ENCODE measurements at regions not wholly inside any gene's neighbourhood (a gene's known extent, or its start where the extent isn't known, plus 50 kb on each side); places are given as distances from the start of the nearest gene placed in this dataset.

DNA sequence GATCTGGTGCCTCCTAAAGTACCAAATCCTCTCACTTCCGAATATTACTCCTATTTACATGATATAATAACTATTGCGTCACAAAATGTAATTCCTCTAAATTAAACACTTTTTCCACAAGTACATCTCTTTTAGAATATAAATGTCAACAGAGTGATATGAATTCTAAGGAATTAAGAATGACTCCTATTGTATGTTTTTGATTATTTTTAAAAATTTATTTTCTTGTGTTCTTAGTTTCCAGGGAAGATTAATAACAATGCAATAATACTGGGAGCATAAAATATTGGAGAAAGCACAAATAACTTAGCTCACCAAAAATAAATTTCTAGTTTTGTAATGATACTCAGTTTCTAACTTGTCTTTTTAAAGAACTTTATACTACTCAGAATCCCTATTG is 184.9 kb downstream of the PCDH18 start:
- Histone ChIP-seq H3K36me3 (ENCODE audit: control insufficient read depth, insufficient read depth, low read length) (no peaks in the 10 kb centered on the region), H3K4me1 (no peaks in the 10 kb centered on the region), H2AFZ (no peak overlapping the region), H3K27me3 (ENCODE audit: control insufficient read depth, insufficient read depth, low read length) (no peaks in the 10 kb centered on the region), H3K79me2 (no peaks in the 10 kb centered on the region), H3K9me3 (ENCODE audit: control insufficient read depth, low read length) (no peaks in the 10 kb centered on the region), H3K27ac (no peak overlapping the region), H3K4me3 (ENCODE audit: low read depth, low read length) (no peak overlapping the region), H3K9ac (no peak overlapping the region), H3K4me2 (ENCODE audit: low read length) (no peak overlapping the region)
- TF ChIP-seq, protein P1, sequence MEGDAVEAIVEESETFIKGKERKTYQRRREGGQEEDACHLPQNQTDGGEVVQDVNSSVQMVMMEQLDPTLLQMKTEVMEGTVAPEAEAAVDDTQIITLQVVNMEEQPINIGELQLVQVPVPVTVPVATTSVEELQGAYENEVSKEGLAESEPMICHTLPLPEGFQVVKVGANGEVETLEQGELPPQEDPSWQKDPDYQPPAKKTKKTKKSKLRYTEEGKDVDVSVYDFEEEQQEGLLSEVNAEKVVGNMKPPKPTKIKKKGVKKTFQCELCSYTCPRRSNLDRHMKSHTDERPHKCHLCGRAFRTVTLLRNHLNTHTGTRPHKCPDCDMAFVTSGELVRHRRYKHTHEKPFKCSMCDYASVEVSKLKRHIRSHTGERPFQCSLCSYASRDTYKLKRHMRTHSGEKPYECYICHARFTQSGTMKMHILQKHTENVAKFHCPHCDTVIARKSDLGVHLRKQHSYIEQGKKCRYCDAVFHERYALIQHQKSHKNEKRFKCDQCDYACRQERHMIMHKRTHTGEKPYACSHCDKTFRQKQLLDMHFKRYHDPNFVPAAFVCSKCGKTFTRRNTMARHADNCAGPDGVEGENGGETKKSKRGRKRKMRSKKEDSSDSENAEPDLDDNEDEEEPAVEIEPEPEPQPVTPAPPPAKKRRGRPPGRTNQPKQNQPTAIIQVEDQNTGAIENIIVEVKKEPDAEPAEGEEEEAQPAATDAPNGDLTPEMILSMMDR (IDR thresholded peaks at IDR 0.05): no peak

DNA sequence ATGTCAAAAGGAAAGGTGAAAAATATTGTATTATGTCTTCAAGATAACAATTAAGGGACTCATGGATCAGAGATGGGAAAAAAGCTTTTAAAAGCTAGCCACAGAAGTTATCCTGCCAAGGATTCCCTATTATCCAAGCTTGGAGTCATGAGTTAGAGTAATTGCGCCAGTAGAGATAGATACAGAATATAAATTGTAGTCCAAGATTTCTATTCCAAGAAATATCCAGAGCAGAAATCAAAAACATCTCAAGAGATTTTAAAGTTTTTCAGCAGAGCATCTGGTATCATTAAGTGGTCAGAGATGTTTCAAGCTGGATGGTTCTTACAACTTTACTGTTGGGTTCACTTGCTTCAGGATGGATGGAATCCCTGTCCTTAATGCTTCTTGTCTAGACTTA is 186.7 kb downstream of the PCDH18 start:
- H3K9me3 ChIP-seq (ENCODE audit: control insufficient read depth, low read length): no peaks in the 10 kb centered on the region
- H3K79me2 ChIP-seq: no peaks in the 10 kb centered on the region

DNA sequence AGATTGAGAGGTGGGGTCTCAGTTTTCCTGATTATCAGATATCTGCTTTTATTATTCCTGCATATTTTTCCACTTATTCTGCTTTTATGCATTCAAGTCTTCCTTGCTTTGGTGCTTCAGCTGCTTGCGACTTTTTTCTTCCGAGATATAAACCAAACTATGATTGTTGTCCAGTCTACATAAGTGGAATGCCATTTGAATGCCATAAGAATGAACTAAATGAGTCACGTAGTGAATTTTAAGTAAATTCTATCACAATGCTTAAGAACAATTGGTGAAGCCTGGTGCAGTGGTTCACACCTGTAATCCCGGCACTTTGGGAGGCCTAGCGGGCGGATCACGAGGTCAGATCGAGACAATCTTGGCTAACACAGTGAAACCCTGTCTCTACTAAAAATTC is 189.1 kb downstream of the PCDH18 start:
- TF ChIP-seq, protein P1 (IDR thresholded peaks at IDR 0.05): no peak
- Histone ChIP-seq H3K4me3 (ENCODE audit: low read depth, low read length) (no peak overlapping the region), H3K36me3 (ENCODE audit: control insufficient read depth, insufficient read depth, low read length) (no peaks in the 10 kb centered on the region), H3K4me1 (no peaks in the 10 kb centered on the region), H3K9me3 (ENCODE audit: control insufficient read depth, low read length) (no peaks in the 10 kb centered on the region), H3K27ac (no peak overlapping the region), H3K79me2 (no peaks in the 10 kb centered on the region), H3K4me2 (ENCODE audit: low read length) (no peak overlapping the region), H3K9ac (no peak overlapping the region), H2AFZ (no peak overlapping the region), H3K27me3 (ENCODE audit: control insufficient read depth, insufficient read depth, low read length) (no peaks in the 10 kb centered on the region)

More for the DNA sequence above, 186.7 kb downstream of the PCDH18 start:
- Histone ChIP-seq H3K4me2 (ENCODE audit: low read length) (no peak overlapping the region), H3K4me1 (no peaks in the 10 kb centered on the region), H3K27ac (no peak overlapping the region), H3K4me3 (ENCODE audit: low read depth, low read length) (no peak overlapping the region), H3K9ac (no peak overlapping the region), H3K36me3 (ENCODE audit: control insufficient read depth, insufficient read depth, low read length) (no peaks in the 10 kb centered on the region), H3K27me3 (ENCODE audit: control insufficient read depth, insufficient read depth, low read length) (no peaks in the 10 kb centered on the region), H2AFZ (no peak overlapping the region)
- TF ChIP-seq, protein P1 (IDR thresholded peaks at IDR 0.05): no peak

DNA sequence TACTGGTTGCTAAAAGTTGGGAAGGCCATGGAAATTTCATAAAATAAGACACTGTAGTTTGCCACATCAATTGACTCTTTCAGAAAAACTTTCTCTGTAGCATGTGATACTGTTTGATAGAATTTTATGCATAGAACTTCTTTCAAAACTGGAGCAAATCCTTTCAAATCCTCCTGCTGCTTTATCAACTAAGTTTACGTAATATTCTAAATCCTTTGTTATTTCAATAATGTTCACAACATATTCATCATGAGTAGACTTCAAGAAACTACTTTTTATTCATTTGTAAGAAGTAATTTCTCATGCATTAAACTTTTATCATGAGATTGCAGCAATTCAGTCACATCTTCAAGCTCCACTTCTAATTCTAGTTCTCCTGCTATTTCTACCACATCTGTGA is 199.3 kb downstream of the PCDH18 start:
- no peak overlapping the region for H3K4me2 ChIP-seq (ENCODE audit: low read length)
- H3K27me3 ChIP-seq (ENCODE audit: control insufficient read depth, insufficient read depth, low read length): no peaks in the 10 kb centered on the region
- no peak overlapping the region for H3K27ac ChIP-seq
- no peaks in the 10 kb centered on the region for H3K4me1 ChIP-seq
- TF ChIP-seq, protein P1 (IDR thresholded peaks at IDR 0.05): no peak
- H3K36me3 ChIP-seq (ENCODE audit: control insufficient read depth, insufficient read depth, low read length): no peaks in the 10 kb centered on the region
- H3K9ac ChIP-seq: no peak overlapping the region
- H2AFZ ChIP-seq: no peak overlapping the region
- H3K79me2 ChIP-seq: no peaks in the 10 kb centered on the region
- H3K4me3 ChIP-seq (ENCODE audit: low read depth, low read length): no peak overlapping the region
- no peaks in the 10 kb centered on the region for H3K9me3 ChIP-seq (ENCODE audit: control insufficient read depth, low read length)

DNA sequence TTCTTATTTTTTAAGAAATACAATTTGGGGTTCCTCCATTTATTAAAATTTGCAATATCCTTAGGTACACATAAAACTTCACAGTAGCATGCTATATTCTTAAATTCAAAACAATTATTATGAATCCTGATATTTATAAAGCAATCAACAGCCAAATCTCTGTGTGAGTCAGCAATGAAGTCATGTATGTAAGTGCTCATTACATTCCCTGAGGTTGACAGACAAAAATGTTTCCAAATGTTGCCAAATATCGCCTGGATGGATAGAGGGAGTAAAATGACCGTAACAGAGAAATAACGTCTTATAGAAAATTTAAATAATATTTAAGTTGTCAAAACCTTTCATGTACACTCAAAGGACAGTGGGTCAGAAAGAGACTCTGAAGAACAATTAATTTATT is 220.0 kb downstream of the PCDH18 start:
- TF ChIP-seq, protein P1 (IDR thresholded peaks at IDR 0.05): no peak
- Histone ChIP-seq H3K27ac (no peak overlapping the region), H3K36me3 (ENCODE audit: control insufficient read depth, insufficient read depth, low read length) (no peaks in the 10 kb centered on the region), H3K79me2 (no peaks in the 10 kb centered on the region), H3K4me3 (ENCODE audit: low read depth, low read length) (no peak overlapping the region), H3K9ac (no peak overlapping the region), H3K27me3 (ENCODE audit: control insufficient read depth, insufficient read depth, low read length) (no peaks in the 10 kb centered on the region), H3K4me2 (ENCODE audit: low read length) (no peak overlapping the region), H3K4me1 (no peaks in the 10 kb centered on the region), H3K9me3 (ENCODE audit: control insufficient read depth, low read length) (no peaks in the 10 kb centered on the region), H2AFZ (no peak overlapping the region)

Measured in parathyroid adenoma (tissue), 2 donors.